Parathyroid adenoma (tissue), 2 donors: ENCODE measurements at regions not wholly inside any gene's neighbourhood (a gene's known extent, or its start where the extent isn't known, plus 50 kb on each side); places are given as distances from the start of the nearest gene placed in this dataset.

Experiments
- H2AFZ ChIP-seq: fragments of 300-600 bp; sonication (generic); one replicate; pipeline ENCODE4 v1.7.0; 2017; ENCODE audit warnings: antibody characterized with exemption, mild to moderate bottlenecking
- H3K27ac ChIP-seq: fragments of 300-600 bp; sonication (generic); one replicate; pipeline ENCODE4 v1.7.0; 2017
- H3K27me3 ChIP-seq: fragments of 300-600 bp; sonication (generic); one replicate; pipeline ENCODE4 v1.7.0; 2017; ENCODE audit warnings: low read length; ENCODE audit not compliant: control insufficient read depth, insufficient read depth
- H3K36me3 ChIP-seq: fragments of 300-600 bp; sonication (generic); one replicate; pipeline ENCODE4 v1.7.0; 2017; ENCODE audit warnings: low read length; ENCODE audit not compliant: control insufficient read depth, insufficient read depth
- H3K4me1 ChIP-seq: fragments of 300-600 bp; sonication (generic); one replicate; pipeline ENCODE4 v1.7.0; 2017; ENCODE audit warnings: control low read depth
- H3K4me2 ChIP-seq: fragments of 300-600 bp; sonication (generic); one replicate; pipeline ENCODE4 v1.7.0; 2017; ENCODE audit warnings: low read length
- H3K4me3 ChIP-seq: fragments of 300-600 bp; sonication (generic); one replicate; pipeline ENCODE4 v1.7.0; 2017; ENCODE audit warnings: low read depth, low read length
- H3K79me2 ChIP-seq: fragments of 300-600 bp; sonication (generic); one replicate; pipeline ENCODE4 v1.7.0; 2017; ENCODE audit warnings: control low read depth
- H3K9ac ChIP-seq: fragments of 300-600 bp; sonication (generic); one replicate; pipeline ENCODE4 v1.7.0; 2017; ENCODE audit warnings: mild to moderate bottlenecking
- H3K9me3 ChIP-seq: fragments of 300-600 bp; sonication (generic); one replicate; pipeline ENCODE4 v1.7.0; 2017; ENCODE audit warnings: low read length; ENCODE audit not compliant: control insufficient read depth
- TF ChIP-seq, protein P1 (sequence below): fragments of 300-600 bp; sonication (generic); IDR thresholded peaks from one replicate; pipeline ENCODE4 v1.7.0; 2017; ENCODE audit warnings: antibody characterized with exemption, mild to moderate bottlenecking
- donor health status: primary hyperparathyroidism.

DNA sequence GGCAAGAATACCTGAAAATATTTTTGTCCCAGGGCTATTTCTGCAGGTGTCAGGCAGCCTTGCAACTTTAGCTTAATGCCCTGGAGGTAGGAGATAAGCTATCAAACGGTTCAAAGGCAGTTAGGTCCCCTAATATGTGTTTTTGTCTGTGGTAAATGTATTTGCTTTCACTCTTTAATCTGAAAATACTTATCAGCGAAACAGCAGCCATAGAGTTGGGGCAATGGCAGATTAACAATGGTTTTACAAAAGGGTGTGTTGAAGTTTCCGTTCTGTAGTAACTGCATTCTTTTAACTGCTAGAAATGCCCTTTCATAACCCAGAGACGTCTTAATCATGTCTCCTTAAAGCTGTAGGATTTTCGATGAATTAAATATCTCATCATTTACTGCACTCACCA, 265.0 kb upstream of the TRIB2 start:
- Histone ChIP-seq H3K79me2 (no peaks in the 10 kb centered on the region), H3K27ac (peak overlapping the region; percentile 68), H3K36me3 (no peaks in the 10 kb centered on the region), H3K9ac (no peak overlapping the region), H2AFZ (peak overlapping the region; percentile 69), H3K4me2 (peak overlapping the region; percentile 39), H3K4me3 (peak overlapping the region; percentile 18), H3K9me3 (no peaks in the 10 kb centered on the region), H3K4me1 (peaks cover 11% of the 10 kb centered on the region), H3K27me3 (no peaks in the 10 kb centered on the region)
- TF ChIP-seq, protein P1, sequence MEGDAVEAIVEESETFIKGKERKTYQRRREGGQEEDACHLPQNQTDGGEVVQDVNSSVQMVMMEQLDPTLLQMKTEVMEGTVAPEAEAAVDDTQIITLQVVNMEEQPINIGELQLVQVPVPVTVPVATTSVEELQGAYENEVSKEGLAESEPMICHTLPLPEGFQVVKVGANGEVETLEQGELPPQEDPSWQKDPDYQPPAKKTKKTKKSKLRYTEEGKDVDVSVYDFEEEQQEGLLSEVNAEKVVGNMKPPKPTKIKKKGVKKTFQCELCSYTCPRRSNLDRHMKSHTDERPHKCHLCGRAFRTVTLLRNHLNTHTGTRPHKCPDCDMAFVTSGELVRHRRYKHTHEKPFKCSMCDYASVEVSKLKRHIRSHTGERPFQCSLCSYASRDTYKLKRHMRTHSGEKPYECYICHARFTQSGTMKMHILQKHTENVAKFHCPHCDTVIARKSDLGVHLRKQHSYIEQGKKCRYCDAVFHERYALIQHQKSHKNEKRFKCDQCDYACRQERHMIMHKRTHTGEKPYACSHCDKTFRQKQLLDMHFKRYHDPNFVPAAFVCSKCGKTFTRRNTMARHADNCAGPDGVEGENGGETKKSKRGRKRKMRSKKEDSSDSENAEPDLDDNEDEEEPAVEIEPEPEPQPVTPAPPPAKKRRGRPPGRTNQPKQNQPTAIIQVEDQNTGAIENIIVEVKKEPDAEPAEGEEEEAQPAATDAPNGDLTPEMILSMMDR, result no peak

DNA sequence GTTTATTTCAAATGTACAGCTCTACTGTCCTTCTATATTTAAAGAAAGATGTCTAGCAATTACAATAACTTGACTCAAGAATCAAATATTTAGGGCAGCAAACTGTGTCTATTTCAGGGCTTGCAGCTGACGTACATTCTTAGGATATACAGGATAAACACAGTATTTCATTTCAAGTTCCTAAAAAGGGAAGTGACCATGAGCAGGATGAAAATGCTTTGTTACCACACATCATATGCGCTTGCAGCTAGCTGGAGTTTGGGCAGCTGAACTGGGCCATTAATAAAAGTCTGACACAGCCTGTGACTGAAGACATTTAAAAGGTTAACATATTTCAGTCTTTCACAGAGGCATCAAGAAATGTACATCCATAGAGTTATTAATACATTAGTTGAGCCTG, 264.6 kb upstream of the TRIB2 start:
- no peaks in the 10 kb centered on the region for H3K79me2 ChIP-seq
- H3K27me3 ChIP-seq, result no peaks in the 10 kb centered on the region
- peak overlapping the region; percentile 68 for H3K27ac ChIP-seq
- peak overlapping the region; percentile 18 for H3K4me3 ChIP-seq
- H3K9me3 ChIP-seq, result no peaks in the 10 kb centered on the region
- peak overlapping the region; percentile 39 for H3K4me2 ChIP-seq
- peaks cover 15% of the 10 kb centered on the region for H3K4me1 ChIP-seq
- TF ChIP-seq, protein P1, result no peak
- H3K36me3 ChIP-seq, result no peaks in the 10 kb centered on the region
- no peak overlapping the region for H3K9ac ChIP-seq
- peak overlapping the region; percentile 69 for H2AFZ ChIP-seq

DNA sequence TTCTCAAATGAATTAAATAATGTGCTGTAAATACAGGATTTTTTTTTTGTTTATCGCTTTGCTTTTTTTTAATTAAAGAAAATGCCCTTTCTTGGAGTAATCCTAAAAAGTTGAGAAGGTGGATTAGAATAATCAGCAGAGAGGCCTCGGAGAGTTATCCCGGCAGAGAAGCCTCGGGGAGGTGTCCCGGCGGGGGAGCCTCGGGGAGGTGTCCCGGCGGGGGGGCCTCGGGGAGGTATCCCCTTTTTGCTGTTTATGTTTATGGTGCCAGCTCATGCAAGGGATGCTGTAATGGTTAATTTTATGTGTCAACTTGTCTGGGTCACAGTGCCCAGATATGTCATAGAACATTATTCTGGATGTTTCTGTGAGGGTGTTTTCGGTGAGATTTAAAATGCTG, 263.0 kb upstream of the TRIB2 start:
- Histone ChIP-seq H3K4me3 (no peak overlapping the region), H3K9ac (no peak overlapping the region), H2AFZ (no peak overlapping the region), H3K27me3 (no peaks in the 10 kb centered on the region), H3K36me3 (no peaks in the 10 kb centered on the region), H3K4me1 (peaks cover 25% of the 10 kb centered on the region), H3K9me3 (no peaks in the 10 kb centered on the region), H3K4me2 (no peak overlapping the region), H3K27ac (no peak overlapping the region), H3K79me2 (no peaks in the 10 kb centered on the region)
- TF ChIP-seq, protein P1, result no peak

DNA sequence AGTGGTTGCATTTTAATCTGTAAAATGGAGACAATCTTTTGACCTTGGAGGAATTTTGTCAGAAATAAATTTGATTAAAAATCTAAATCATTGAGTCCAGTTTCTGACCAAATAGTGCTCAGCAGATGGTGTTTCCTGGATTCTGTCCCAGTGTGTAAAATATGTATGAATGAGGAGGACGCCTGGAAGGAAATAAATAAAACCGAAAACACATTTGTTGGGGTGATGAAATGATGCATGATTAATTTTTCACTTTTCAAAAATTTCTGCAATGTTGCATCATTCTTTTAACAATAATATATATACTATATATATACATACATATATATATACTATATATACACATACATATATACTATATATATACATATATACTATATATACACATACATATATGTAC, 261.1 kb upstream of the TRIB2 start:
- no peak overlapping the region for H3K9ac ChIP-seq
- H3K4me3 ChIP-seq, result no peak overlapping the region
- H3K4me2 ChIP-seq, result no peak overlapping the region
- H3K9me3 ChIP-seq, result no peaks in the 10 kb centered on the region
- peaks cover 23% of the 10 kb centered on the region for H3K4me1 ChIP-seq
- H3K36me3 ChIP-seq, result no peaks in the 10 kb centered on the region
- peak overlapping the region; percentile 21 for H3K27ac ChIP-seq
- H3K27me3 ChIP-seq, result no peaks in the 10 kb centered on the region
- TF ChIP-seq, protein P1, result no peak
- no peak overlapping the region for H2AFZ ChIP-seq
- no peaks in the 10 kb centered on the region for H3K79me2 ChIP-seq

DNA sequence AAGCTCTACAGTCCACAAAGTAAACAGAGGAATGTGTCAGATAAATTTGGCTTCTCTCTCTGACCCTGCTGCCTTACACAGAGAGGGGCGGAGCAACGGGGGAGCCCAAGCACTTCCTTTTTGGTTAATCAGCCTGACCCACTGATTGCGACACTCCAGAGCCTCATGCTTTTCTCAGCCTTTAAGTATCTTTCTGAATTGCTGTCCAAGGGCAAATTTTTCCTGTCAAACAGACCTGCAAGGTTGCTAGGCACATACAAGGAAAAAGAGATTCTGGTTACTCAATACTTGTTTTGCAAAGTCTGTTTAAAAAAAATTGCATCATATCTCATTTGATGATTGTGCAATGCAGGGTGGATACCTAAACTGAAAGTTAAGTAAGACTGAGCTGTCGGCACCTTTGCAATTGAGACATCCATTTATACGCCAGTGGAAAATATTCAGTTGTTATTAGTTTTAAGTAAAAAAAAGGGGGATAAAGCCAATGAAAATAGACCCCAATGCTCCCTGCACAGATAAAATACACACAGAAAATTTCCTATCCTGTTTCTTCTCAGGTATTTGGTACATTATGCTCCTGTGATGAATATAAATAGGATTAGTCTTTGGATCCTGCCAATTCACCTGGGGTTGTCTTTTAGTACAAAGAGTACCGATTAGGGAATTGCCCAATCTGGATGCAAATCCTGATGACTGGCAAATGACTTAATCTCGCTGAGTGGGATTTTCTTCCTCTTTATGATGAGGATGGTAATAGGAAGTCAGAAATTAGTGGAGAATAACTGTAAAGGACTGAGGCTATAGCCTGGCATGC, 260.2 kb upstream of the TRIB2 start:
- TF ChIP-seq, protein P1, result no peak
- Histone ChIP-seq H3K4me3 (peak overlapping the region; percentile 48), H3K36me3 (no peaks in the 10 kb centered on the region), H3K79me2 (no peaks in the 10 kb centered on the region), H3K9ac (no peak overlapping the region), H3K4me1 (peaks cover 23% of the 10 kb centered on the region), H3K9me3 (no peaks in the 10 kb centered on the region), H3K27ac (peak overlapping the region; percentile 97), H2AFZ (peak overlapping the region; percentile 82), H3K27me3 (no peaks in the 10 kb centered on the region), H3K4me2 (peak overlapping the region; percentile 68)
